ENCODE measurements at regions not wholly inside any gene's neighbourhood (a gene's known extent, or its start where the extent isn't known, plus 50 kb on each side); places are given as distances from the start of the nearest gene placed in this dataset.
A peak's percentile ranks its signal among the peaks of the same experiment; 100 is the strongest.

DNA sequence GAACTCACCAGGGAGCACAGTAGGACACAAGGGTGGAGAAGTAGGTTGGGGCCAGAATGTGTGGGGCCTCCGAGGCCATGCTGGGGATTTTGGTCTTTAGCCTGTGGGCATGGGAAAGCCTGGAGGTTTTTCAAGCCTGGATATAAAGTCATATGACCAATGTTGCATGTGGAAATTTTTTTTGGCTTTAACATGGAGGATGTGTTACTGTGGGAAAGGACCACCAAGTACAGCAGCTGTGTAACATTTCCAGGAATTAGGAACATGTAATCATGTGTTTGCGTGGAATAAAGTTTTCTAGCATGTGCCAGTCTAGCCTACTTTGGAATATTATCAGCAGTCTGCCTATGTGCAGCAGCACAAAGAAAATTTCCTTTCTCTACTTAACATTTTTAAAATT is 78.5 kb downstream of the TNFSF18 start:
- DNase-seq (ENCODE audit: low read depth in 4 of 4, low spot score in 2 of 4) = no peak

DNA sequence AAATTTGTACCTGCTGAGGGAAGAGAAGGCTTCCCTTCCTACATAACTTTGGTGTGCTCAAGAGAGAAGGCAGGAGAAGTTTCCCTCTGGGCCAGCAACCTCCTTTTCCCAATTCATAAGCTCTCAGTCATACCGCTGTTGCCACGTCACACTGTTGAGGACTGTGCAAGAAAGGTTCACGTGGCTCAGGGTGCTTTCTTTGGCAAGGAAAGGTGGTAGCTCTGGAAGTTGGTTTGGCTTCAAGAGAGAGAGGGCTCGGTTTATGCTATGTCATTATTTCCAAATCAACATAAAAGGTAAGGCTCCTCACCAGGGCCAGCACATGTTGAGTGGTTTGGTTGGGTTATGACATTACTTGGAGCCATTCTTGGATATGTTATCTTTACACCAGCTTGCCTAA is 77.3 kb downstream of the TNFSF18 start:
- no peak for DNase-seq (ENCODE audit: low read depth in 4 of 4, low spot score in 2 of 4)

DNA sequence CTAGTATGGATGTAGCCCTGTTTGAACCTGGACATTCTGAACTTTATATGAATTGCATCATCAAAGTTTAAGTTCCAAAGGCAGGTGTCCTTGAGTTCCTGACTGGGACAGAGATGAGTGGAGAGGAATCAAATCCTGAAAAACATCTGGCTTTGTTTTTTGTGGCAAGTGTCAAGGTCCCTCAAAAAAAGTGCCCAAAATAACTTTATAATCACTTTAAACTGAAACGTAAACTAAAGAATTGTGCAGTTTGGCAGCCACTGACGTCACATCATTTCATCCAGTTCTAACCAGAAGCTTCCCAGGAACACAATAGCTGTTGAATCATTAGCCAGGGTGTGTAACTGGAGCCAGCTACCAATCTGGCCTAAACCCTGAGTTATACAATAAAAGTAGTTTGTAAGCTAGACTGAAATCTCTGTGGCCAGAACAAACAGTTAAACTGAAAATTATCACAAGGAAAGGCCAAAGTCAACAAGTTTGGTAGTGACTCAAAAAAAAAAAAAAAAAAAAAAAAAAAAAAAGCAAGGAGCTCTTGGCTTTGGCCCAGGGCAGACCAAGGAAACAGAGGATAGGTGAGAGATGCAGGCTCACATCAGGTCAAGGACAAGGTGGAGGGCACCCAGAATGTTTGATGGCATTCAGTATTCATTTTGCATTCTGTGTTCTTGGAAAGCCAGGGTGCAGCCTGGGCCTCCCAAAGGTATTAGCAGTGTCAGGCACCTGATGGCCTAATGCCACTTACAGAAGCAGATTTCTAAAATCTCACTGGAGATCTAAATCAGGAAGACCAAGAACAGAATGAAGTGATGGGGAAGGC is 74.3 kb downstream of the TNFSF18 start:
- peak in 2 of 4 donors; percentile 19 to 23 for DNase-seq (ENCODE audit: low read depth in 4 of 4, low spot score in 2 of 4)

DNA sequence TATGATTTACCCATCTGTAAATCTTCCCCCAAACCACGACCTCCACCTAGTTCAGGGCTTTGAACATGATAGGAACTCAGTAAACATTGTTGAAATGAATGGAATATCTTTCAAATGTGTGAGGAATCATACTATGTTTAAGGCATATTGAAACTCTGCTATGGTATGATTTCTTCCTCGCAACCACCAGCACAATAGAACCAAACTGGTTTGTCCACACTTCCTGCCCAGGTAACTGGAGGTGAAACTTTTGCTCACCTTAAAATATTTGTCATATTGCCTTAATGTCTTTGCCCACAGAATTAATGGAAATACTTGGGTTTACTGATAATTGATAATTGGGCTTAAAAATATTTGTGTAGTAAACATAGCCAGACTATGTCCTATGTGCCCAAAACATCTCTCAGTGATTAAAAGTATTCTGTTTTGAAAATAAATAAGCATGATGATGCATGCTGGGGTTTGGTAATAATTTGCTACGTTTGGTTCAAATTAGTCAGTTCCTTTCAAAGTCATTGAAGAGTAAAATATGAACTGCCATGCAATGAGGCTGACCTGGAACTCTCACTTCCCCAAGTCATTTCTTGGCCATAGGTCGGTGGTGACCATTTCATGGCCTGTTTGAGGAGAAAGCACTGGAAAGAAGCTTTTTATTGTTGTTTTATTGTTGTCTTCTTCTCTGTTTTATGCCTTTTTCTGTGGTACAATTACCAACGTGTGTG is 73.3 kb downstream of the TNFSF18 start:
- DNase-seq (ENCODE audit: low read depth in 4 of 4, low spot score in 2 of 4) = no peak

DNA sequence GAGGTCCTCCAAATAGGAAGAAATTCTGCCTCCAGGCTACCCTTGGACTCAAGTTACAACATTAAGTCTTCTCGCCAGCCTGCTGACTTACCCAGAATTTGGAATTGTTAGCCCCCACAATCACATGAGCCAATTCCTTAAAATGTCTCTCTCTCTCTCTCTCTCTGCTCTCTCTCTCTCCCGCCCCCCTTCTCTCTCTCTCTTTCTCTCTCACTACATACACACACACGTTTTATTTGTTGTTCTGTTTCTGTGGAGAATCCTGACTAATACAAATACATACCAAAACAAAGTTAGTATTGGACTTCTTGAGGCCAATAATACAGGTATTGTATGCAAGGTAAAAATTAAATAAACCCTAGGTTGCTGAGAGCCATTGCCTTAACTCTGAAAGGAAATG is 72.1 kb downstream of the TNFSF18 start:
- no peak for DNase-seq (ENCODE audit: low read depth in 4 of 4, low spot score in 2 of 4)

DNA sequence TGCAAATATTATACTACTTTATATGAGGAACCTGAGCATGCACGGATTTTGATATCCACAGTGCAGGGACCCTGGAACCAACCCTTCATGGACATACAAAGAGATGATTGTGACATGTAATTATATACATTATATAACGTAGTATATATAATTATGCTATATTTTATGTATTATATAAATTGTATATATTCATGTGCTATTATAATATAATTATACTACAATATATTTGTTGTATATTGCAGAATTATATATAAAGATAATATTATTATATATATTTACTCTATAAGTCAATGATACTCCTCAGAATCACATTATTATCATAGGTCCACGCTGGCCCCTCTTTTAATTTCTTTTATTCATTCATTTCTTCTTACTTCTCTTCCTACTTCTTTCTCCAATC is 70.9 kb downstream of the TNFSF18 start:
- DNase-seq (ENCODE audit: low read depth in 4 of 4, low spot score in 2 of 4) = no peak

DNA sequence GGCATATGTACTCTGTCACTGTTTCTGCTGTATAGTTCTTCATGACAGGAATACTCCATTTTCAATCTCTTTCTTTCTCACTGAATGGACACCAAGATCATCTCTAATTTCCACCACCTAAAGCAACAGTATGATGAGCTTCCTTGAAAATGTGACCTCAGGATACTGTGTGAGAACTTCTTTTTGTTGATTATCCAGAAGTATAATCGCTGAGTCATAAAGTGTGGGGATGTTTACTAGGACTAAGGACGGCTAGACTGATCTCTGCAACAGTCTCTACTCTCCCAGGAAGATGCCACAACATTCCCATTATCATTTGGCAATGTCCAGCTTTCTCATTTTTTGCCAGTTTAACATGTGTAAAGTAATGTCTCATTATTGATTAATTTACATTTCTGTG is 70.3 kb downstream of the TNFSF18 start:
- no peak for DNase-seq (ENCODE audit: low read depth in 4 of 4, low spot score in 2 of 4)

DNA sequence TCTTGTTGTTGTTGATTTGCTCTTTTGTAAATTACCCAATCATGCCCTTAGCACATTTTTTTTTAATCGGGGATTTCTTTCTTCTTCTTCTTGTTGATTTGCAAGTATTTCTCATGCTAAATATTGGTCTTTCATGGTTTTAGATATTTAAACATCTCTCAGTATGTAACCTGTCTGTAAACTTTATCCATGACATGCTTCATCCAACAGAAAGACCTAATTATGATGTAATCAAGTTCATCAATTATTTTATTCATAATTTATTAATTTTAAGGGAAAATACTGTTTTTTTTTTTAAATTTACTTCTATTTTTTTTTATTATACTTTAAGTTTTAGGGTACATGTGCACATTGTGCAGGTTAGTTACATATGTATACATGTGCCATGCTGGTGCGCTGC is 69.8 kb downstream of the TNFSF18 start:
- no peak for DNase-seq (ENCODE audit: low read depth in 4 of 4, low spot score in 2 of 4)

Measured in left renal cortex interstitium (tissue), 4 donors.